HepG2 (cell line): ENCODE measurements at regions not wholly inside any gene's neighbourhood (a gene's known extent, or its start where the extent isn't known, plus 50 kb on each side); places are given as distances from the start of the nearest gene placed in this dataset.

ENCODE experiments used
- ATAC-seq: fragments of 200-7000 bp; cut with Tn5 transposase; 3 replicates; pipeline ENCODE4 v1.9.1; 2020; ENCODE audit warnings: mild to moderate bottlenecking, moderate library complexity
- BruUV-seq: library from RNA; stranded (reverse); fragments of 400-500 nt; replicated peaks from 2 replicates; lab custom pipeline; 2021; lab: Mats Ljungman, UMichigan
- CTCF ChIA-PET: fragments of 300-600 bp; formaldehyde crosslinking; extraction: SDS; loops from one replicate; lab custom pipeline; 2021; ENCODE audit warnings: low total read pairs, inconsistent platforms, low intra/inter-chr PET ratio; lab: Yijun Ruan, JAX
- POLR2A ChIA-PET: fragments of 350-600 bp; sonication (Branson Sonifier 250); formaldehyde crosslinking; loops from one replicate; lab custom pipeline; 2020; ENCODE audit warnings: antibody characterized with exemption, inconsistent platforms; lab: Yijun Ruan, JAX
- DNase-seq: peaks from one replicate; pipeline ENCODE4 v3.0.0-alpha.2; 2015; ENCODE audit warnings: low spot score
- FAIRE-seq: peaks from 3 replicates; lab custom pipeline; 2011; peaks lifted over from hg19 to GRCh38; lab: Jason Lieb, UNC
- H2AFZ ChIP-seq: one replicate; pipeline ENCODE4 v1.6.1; 2011; ENCODE audit warnings: low read length, inconsistent platforms
- H3K27ac ChIP-seq: fragments of 300-600 bp; 3 replicates; pipeline ENCODE4 v1.8.0; 2011; ENCODE audit warnings: mixed run types, mild to moderate bottlenecking, mixed read lengths, low read length, inconsistent platforms; ENCODE audit not compliant: insufficient read depth; ENCODE audit errors: extremely low read length
- H3K27me3 ChIP-seq, 2 experiments: fragments of 200-600 bp in 1 of 2; 2 replicates in 1 of 2; 3 replicates in 1 of 2; pipeline versions ENCODE4 v1.6.0 to v1.8.0; 2011; ENCODE audit warnings: low read length in 2 of 2, mild to moderate bottlenecking in 2 of 2, moderate library complexity in 2 of 2, inconsistent platforms in 1 of 2; ENCODE audit not compliant: insufficient read depth in 2 of 2, control insufficient read depth in 1 of 2
- H3K36me3 ChIP-seq, 2 experiments: fragments of 200-600 bp in 1 of 2; replicated peaks in 1 of 2; 2 replicates in 1 of 2; 3 replicates in 1 of 2; pipeline versions ENCODE4 v1.5.1 to v1.8.0; 2011; ENCODE audit warnings: low read length in 2 of 2, inconsistent platforms in 1 of 2; ENCODE audit not compliant: insufficient read depth in 2 of 2, control insufficient read depth in 1 of 2
- H3K4me1 ChIP-seq: 2 replicates; pipeline ENCODE4 v1.5.1; 2012; ENCODE audit warnings: low read length, inconsistent platforms; ENCODE audit not compliant: insufficient read depth
- H3K4me2 ChIP-seq: 2 replicates; pipeline ENCODE4 v1.6.0; 2011; ENCODE audit warnings: low read depth, low read length, inconsistent platforms
- H3K4me3 ChIP-seq, 3 experiments: fragments of 200-600 bp in 1 of 3; sonication (generic), shearing (Covaris generic) in 1 of 3; replicated peaks in 1 of 3; 2 replicates each; pipeline ENCODE4 v1.5.1; 2011 to 2016; ENCODE audit warnings: low read length in 3 of 3, inconsistent platforms in 2 of 3, low read depth in 2 of 3, mild to moderate bottlenecking in 2 of 3, control low read depth in 1 of 3, mixed read lengths in 1 of 3; ENCODE audit not compliant: insufficient read depth in 1 of 3
- H3K79me2 ChIP-seq: one replicate; pipeline ENCODE4 v1.6.1; 2011; ENCODE audit warnings: low read length, inconsistent platforms; ENCODE audit not compliant: insufficient read depth
- H3K9ac ChIP-seq: 2 replicates; pipeline ENCODE4 v1.6.0; 2011; ENCODE audit warnings: mild to moderate bottlenecking, low read depth, low read length, inconsistent platforms; ENCODE audit not compliant: insufficient read depth
- H3K9me3 ChIP-seq: 2 replicates; pipeline ENCODE4 v1.5.1; 2012; ENCODE audit warnings: mild to moderate bottlenecking, low read length
- H4K20me1 ChIP-seq: 2 replicates; pipeline ENCODE4 v1.6.0; 2011; ENCODE audit warnings: inconsistent platforms, mild to moderate bottlenecking, low read length, moderate library complexity; ENCODE audit not compliant: insufficient read depth
- ARHGAP35 ChIP-seq: sonication (generic); formaldehyde crosslinking; IDR thresholded peaks from 2 replicates; pipeline ENCODE4 v1.9.0; 2022; ENCODE audit warnings: mild to moderate bottlenecking, inconsistent platforms, moderate library complexity, missing genetic modification reagents, borderline replicate concordance
- KDM5B ChIP-seq: sonication (generic); formaldehyde crosslinking; IDR thresholded peaks from 2 replicates; pipeline ENCODE4 v1.4.0; 2020; ENCODE audit warnings: missing genetic modification reagents, mild to moderate bottlenecking, borderline replicate concordance
- POLR2AphosphoS2 ChIP-seq: IDR thresholded peaks from 2 replicates; pipeline ENCODE4 v1.6.1; 2011; ENCODE audit warnings: low read depth, low read length, improper control_type of control experiment
- RBM39 ChIP-seq: fragments of 200-400 bp; formaldehyde crosslinking; IDR thresholded peaks from one replicate; pipeline ENCODE4 v1.6.1; 2018; ENCODE audit warnings: antibody characterized with exemption, mild to moderate bottlenecking, low read depth, low read length; ENCODE audit not compliant: poor library complexity, severe bottlenecking
- SOX5 ChIP-seq: IDR thresholded peaks from 2 replicates; pipeline ENCODE4 v1.6.1; 2016; ENCODE audit warnings: borderline replicate concordance
- TSC22D2 ChIP-seq: sonication (generic); formaldehyde crosslinking; IDR thresholded peaks from 2 replicates; pipeline ENCODE4 v1.5.1; 2020; ENCODE audit warnings: missing genetic modification reagents, mild to moderate bottlenecking, borderline replicate concordance
- ZNF331 ChIP-seq: sonication (generic); formaldehyde crosslinking; IDR thresholded peaks from 2 replicates; pipeline ENCODE4 v1.4.0; 2020; ENCODE audit warnings: missing genetic modification reagents
- ZNF562 ChIP-seq: sonication (generic); formaldehyde crosslinking; IDR thresholded peaks from 2 replicates; pipeline ENCODE4 v1.8.0; 2022; ENCODE audit warnings: missing genetic modification reagents, borderline replicate concordance
- ZNF598 ChIP-seq: sonication (generic); formaldehyde crosslinking; IDR thresholded peaks from 2 replicates; pipeline ENCODE4 v1.5.1; 2020; ENCODE audit warnings: mild to moderate bottlenecking, missing genetic modification reagents, borderline replicate concordance
- ZNF720 ChIP-seq: sonication (generic); formaldehyde crosslinking; IDR thresholded peaks from 2 replicates; pipeline ENCODE4 v1.4.0; 2020; ENCODE audit warnings: missing genetic modification reagents
- ZSCAN30 ChIP-seq: sonication (generic); formaldehyde crosslinking; IDR thresholded peaks from 2 replicates; pipeline ENCODE4 v1.5.0; 2020; ENCODE audit warnings: mild to moderate bottlenecking, missing genetic modification reagents
- WGBS: methylation state at CpG from one replicate; pipeline ENCODE4 v1.1.6; 2017; ENCODE audit warnings: low lambda C conversion rate; 5-methylcytosine and 5-hydroxymethylcytosine counted together
- in situ Hi-C: cut with HindIII; loops from 2 replicates; pipeline ENCODE4 v1.10.0; 2017; ENCODE audit warnings: low pct_unique_long_range_greater_than_20kb; ENCODE audit not compliant: extremely low pct_ligation_motif_present
- intact Hi-C: fragments of 100-400 bp; cut with micrococcal nuclease; formaldehyde crosslinking; loops from one replicate; pipeline ENCODE4 v1.10.0; 2022; ENCODE audit not compliant: unreplicated experiment
- TF ChIP-seq, protein P1 (sequence below): sonication (generic); formaldehyde crosslinking; IDR thresholded peaks from 2 replicates; pipeline ENCODE4 v1.5.0; 2020; ENCODE audit warnings: missing genetic modification reagents, mild to moderate bottlenecking, borderline replicate concordance
- TF ChIP-seq, protein P2 (sequence below): sonication (generic); formaldehyde crosslinking; IDR thresholded peaks from 2 replicates; pipeline ENCODE4 v1.9.0; 2021; ENCODE audit warnings: missing genetic modification reagents, borderline replicate concordance
- TF ChIP-seq, protein P3 (sequence below): IDR thresholded peaks from 2 replicates; pipeline ENCODE4 v1.6.1; 2018; ENCODE audit warnings: missing genetic modification reagents
- TF ChIP-seq, protein P4 (sequence below): sonication (generic); formaldehyde crosslinking; IDR thresholded peaks from 2 replicates; pipeline ENCODE4 v1.4.0; 2020; ENCODE audit warnings: low read depth, mild to moderate bottlenecking, missing genetic modification reagents

DNA sequence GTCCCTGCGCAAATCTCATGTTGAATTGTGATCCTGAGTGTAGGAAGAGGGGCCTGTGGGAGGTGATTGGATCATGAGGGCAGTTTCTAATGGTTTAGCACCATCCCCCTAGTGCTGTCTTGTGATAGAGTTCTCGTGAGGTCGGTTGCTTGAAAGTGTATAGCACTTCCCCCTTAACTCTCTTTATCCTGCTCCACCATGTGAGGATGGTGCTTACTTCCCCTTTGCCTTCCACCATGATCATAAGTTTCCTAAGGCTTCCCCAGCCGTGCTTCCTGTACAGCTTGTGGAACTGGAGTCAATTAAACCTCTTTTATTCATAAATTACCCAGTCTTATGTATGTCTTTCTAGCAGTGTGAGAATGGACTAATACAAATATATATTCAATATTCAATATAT is 303.7 kb upstream of the SEL1L start (continued):
- TF ChIP-seq, protein P1, sequence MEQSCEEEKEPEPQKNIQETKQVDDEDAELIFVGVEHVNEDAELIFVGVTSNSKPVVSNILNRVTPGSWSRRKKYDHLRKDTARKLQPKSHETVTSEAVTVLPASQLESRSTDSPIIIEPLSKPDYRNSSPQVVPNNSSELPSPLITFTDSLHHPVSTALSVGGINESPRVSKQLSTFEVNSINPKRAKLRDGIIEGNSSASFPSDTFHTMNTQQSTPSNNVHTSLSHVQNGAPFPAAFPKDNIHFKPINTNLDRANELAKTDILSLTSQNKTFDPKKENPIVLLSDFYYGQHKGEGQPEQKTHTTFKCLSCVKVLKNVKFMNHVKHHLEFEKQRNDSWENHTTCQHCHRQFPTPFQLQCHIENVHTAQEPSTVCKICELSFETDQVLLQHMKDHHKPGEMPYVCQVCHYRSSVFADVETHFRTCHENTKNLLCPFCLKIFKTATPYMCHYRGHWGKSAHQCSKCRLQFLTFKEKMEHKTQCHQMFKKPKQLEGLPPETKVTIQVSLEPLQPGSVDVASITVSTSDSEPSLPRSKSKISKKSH (CRISPR knock-in tag) = no peak
- TF ChIP-seq ARHGAP35 (no peak), ZNF720 (no peak), ZSCAN30 (CRISPR knock-in tag) (no peak)
- TF ChIP-seq, protein P2, sequence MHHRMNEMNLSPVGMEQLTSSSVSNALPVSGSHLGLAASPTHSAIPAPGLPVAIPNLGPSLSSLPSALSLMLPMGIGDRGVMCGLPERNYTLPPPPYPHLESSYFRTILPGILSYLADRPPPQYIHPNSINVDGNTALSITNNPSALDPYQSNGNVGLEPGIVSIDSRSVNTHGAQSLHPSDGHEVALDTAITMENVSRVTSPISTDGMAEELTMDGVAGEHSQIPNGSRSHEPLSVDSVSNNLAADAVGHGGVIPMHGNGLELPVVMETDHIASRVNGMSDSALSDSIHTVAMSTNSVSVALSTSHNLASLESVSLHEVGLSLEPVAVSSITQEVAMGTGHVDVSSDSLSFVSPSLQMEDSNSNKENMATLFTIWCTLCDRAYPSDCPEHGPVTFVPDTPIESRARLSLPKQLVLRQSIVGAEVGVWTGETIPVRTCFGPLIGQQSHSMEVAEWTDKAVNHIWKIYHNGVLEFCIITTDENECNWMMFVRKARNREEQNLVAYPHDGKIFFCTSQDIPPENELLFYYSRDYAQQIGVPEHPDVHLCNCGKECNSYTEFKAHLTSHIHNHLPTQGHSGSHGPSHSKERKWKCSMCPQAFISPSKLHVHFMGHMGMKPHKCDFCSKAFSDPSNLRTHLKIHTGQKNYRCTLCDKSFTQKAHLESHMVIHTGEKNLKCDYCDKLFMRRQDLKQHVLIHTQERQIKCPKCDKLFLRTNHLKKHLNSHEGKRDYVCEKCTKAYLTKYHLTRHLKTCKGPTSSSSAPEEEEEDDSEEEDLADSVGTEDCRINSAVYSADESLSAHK = no peak
- TF ChIP-seq, all 625 proteins: peak for 0

DNA sequence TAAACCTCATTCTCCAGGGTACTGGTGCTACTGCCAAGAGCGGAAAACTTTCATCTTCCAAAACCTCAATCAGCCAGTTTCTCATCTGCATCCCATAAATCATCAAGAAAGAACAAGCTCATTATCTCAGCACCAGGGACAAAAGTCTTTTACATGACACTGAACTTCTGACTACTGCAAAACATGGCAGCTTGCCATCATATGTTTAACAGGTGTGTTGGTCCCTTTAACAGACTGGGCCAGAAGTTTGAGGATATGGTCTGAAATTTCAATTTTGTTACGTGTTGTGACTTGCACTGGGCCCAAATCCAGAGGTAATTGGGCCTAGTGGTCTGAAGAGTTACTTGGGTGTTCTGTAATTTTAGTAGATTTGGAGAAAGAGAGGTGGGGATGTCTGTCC is 305.4 kb upstream of the SEL1L start:
- no peak for FAIRE-seq
- BruUV-seq = no TSS peak
- no peaks in the 10 kb centered on the region for H3K36me3 ChIP-seq
- in situ Hi-C loops (no loop called here), intact Hi-C loops (no loop called here)
- H3K27ac ChIP-seq = no peak overlapping the region
- no peak overlapping the region for H3K4me2 ChIP-seq
- H3K9ac ChIP-seq = no peak overlapping the region
- no peaks in the 10 kb centered on the region for H3K79me2 ChIP-seq
- WGBS = 40% methylated on average over 2 of the region's 2 CpGs
- no peak for ATAC-seq
- POLR2A ChIA-PET = no interaction called here
- H2AFZ ChIP-seq = no peak overlapping the region
- H3K4me1 ChIP-seq = no peaks in the 10 kb centered on the region
- no peak for DNase-seq
- TF ChIP-seq ZNF331 (CRISPR knock-in tag) = no peak
- no peak for TF ChIP-seq ZNF598 (CRISPR knock-in tag)
- TF ChIP-seq, protein P3, sequence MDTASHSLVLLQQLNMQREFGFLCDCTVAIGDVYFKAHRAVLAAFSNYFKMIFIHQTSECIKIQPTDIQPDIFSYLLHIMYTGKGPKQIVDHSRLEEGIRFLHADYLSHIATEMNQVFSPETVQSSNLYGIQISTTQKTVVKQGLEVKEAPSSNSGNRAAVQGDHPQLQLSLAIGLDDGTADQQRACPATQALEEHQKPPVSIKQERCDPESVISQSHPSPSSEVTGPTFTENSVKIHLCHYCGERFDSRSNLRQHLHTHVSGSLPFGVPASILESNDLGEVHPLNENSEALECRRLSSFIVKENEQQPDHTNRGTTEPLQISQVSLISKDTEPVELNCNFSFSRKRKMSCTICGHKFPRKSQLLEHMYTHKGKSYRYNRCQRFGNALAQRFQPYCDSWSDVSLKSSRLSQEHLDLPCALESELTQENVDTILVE (CRISPR knock-in tag) = no peak
- TF ChIP-seq ZNF562 (CRISPR knock-in tag) = no peak
- TF ChIP-seq RBM39 = no peak
- TF ChIP-seq KDM5B (CRISPR knock-in tag) = no peak
- TF ChIP-seq SOX5 (CRISPR knock-in tag) = no peak
- TF ChIP-seq TSC22D2 (CRISPR knock-in tag) = no peak
- TF ChIP-seq, protein P4, sequence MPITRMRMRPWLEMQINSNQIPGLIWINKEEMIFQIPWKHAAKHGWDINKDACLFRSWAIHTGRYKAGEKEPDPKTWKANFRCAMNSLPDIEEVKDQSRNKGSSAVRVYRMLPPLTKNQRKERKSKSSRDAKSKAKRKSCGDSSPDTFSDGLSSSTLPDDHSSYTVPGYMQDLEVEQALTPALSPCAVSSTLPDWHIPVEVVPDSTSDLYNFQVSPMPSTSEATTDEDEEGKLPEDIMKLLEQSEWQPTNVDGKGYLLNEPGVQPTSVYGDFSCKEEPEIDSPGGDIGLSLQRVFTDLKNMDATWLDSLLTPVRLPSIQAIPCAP (CRISPR knock-in tag) = no peak
- TF ChIP-seq POLR2AphosphoS2 = no peak
- TF ChIP-seq, all 625 proteins: peak for 0
- Histone ChIP-seq H3K4me3 (no peak overlapping the region), H4K20me1 (no peaks in the 10 kb centered on the region), H3K27me3 (no peaks in the 10 kb centered on the region), H3K9me3 (peaks cover 69% of the 10 kb centered on the region)
- CTCF ChIA-PET = no interaction called here
